ENCODE measurements at regions not wholly inside any gene's neighbourhood (a gene's known extent, or its start where the extent isn't known, plus 50 kb on each side); places are given as distances from the start of the nearest gene placed in this dataset.
"Not testable (repeated sequence)": the region's sequence is repeated elsewhere in the genome, so short reads cannot be mapped to it uniquely, and the experiment has no call there.

- no peak for TF ChIP-seq CTCF (IDR thresholded peaks at IDR 0.05; ENCODE audit: low read depth, low read length)
- no peak overlapping the region for H3K4me3 ChIP-seq (replicated peaks in 1 of 2; ENCODE audit: low read depth in 2 of 2, low read length in 2 of 2)
- no peak for DNase-seq (ENCODE audit: low read depth in 2 of 2)
Measured at GRCh38 chr4:173735585-173735984, 205.6 kb upstream of the HAND2 start.

DNA sequence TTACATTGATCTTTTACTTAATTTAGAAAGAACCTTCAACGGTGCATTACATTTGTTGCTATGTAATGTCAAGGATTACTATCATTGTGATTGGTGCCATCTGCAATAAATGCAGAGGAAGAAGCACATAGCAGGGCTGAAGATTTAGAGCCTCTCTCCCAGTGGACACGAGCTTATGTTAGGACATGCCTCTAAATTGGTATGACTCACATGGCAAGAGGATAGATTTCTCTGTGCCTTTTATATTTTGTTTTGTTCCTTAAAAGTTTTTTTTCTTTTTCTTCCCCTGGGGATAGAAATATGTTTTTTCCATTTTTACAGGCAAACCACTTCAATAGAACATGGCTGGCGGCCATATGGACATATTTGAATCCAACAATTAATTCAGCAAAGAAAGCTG, 205.0 kb upstream of the HAND2 start:
- no peak for TF ChIP-seq CTCF (IDR thresholded peaks at IDR 0.05; ENCODE audit: low read depth, low read length)
- H3K4me3 ChIP-seq (replicated peaks in 1 of 2; ENCODE audit: low read depth in 2 of 2, low read length in 2 of 2), result no peak overlapping the region
- peak; percentile 28 to 32 for DNase-seq (ENCODE audit: low read depth in 2 of 2)

GRCh38 chr4:173731257-173731656, 201.2 kb upstream of the HAND2 start:
- H3K4me3 ChIP-seq (replicated peaks in 1 of 2; ENCODE audit: low read depth in 2 of 2, low read length in 2 of 2), result no peak overlapping the region
- DNase-seq (ENCODE audit: low read depth in 2 of 2), result no peak
- no peak for TF ChIP-seq CTCF (IDR thresholded peaks at IDR 0.05; ENCODE audit: low read depth, low read length)

DNA sequence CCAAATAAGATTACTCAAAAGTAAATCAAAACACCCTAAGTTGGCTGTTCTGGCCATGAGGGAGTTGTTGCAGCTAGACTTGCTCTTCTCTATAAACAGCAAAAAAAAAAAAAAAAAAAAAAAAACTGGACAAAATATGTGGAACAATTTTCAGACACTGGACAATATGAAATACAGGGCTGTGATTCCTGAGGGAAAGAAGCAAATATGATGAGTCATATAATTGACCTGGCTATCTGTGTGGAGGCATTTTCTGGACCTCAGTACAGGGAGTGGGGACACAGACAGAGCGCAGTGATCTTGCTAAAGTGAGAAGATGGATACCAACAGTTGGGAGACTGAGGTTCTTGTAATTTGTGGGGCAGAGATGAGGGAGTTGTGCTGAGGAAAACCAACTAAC, 192.0 kb upstream of the HAND2 start:
- H3K4me3 ChIP-seq (replicated peaks in 1 of 2; ENCODE audit: low read depth in 2 of 2, low read length in 2 of 2), result no peak overlapping the region
- no peak for TF ChIP-seq CTCF (IDR thresholded peaks at IDR 0.05; ENCODE audit: low read depth, low read length)
- no peak for DNase-seq (ENCODE audit: low read depth in 2 of 2)

DNA sequence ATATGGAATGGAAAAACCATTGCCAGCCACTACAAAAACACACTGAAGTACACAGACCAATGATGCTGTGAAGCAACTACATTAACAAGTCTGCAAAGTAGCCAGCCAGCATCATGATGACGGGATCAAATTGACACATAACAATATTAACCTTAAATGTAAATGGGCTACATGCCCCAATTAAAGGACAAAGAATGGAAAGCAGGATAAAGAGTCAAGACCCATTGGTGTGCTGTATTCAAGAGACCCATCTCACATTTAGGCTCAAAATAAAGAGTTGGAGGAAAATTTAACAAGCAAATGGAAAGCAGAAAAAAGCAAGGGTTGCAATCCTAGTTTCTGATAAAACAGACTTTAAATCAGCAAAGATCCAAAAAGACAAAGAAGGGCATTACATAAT, 188.5 kb upstream of the HAND2 start:
- not testable (repeated sequence) for DNase-seq (ENCODE audit: low read depth in 2 of 2); H3K4me3 ChIP-seq (replicated peaks in 1 of 2; ENCODE audit: low read depth in 2 of 2, low read length in 2 of 2)

DNA sequence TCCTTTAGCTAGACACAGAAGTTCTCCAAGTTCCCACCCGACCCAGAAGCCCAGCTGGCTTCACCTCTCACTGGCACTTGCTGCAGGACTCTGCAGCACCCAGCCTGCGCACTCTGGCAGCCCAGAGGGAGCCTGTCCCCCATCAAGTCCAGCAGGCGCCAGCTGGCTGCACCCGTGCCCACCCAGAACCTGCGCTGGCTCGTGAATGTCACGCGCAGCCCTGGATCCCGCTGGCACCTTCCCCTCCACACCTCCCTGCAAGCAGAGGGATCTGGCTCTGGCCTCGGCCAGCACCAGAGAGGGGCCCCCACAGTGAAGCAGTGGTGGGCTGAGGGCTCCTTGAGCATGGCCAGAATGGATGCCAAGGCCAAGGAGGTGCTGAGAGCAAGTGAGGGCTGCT, 187.6 kb upstream of the HAND2 start:
- no peak overlapping the region for H3K4me3 ChIP-seq (replicated peaks in 1 of 2; ENCODE audit: low read depth in 2 of 2, low read length in 2 of 2)
- TF ChIP-seq CTCF (IDR thresholded peaks at IDR 0.05; ENCODE audit: low read depth, low read length), result no peak
- no peak for DNase-seq (ENCODE audit: low read depth in 2 of 2)

DNA sequence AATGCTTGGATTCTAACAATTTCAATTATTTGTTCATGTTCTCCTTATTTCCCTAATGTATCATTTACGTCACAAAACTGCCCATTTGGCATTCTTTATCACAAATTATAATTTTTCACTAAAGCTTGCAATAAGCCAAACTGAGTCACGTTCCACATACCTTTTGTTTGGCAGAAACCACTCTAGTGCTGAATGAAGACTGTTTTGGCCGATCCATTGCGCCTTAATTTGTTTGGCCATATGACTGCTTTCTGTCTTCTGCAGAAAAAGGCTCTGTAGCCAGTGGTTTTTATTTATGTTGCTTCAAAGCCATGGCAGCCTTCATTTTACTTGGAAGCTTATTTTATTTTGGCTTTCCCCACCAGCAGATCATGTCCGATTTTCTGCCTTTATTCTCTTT, 184.4 kb upstream of the HAND2 start:
- DNase-seq (ENCODE audit: low read depth in 2 of 2), result no peak
- no peak overlapping the region for H3K4me3 ChIP-seq (replicated peaks in 1 of 2; ENCODE audit: low read depth in 2 of 2, low read length in 2 of 2)
- TF ChIP-seq CTCF (IDR thresholded peaks at IDR 0.05; ENCODE audit: low read depth, low read length), result no peak
